Spleen (tissue), 7 donors: ENCODE measurements at regions not wholly inside any gene's neighbourhood (a gene's known extent, or its start where the extent isn't known, plus 50 kb on each side); places are given as distances from the start of the nearest gene placed in this dataset.

Source experiments
- CTCF ChIP-seq, 11 experiments: fragments of 200-600 bp in 7 of 11; fragments of 450-650 bp in 4 of 11; sonication (generic) in 4 of 11; IDR thresholded peaks in 8 of 11; conservative IDR thresholded peaks in 3 of 11; 1 replicate in 7 of 11; 2 replicates in 4 of 11; pipeline versions ENCODE4 v1.4.0 to v1.8.0; 2016 to 2021; ENCODE audit warnings: antibody characterized with exemption in 11 of 11, inconsistent platforms in 4 of 11, mild to moderate bottlenecking in 1 of 11
- POLR2AphosphoS5 ChIP-seq, 3 donors: sonication (generic); formaldehyde crosslinking; IDR thresholded peaks; one replicate each; pipeline ENCODE4 v1.5.1; 2017; ENCODE audit warnings: antibody characterized with exemption in 3 of 3
- donor health status: DM: no; HTN: no; CAD: no; lungs with moderate emphysema.
- donor health status: DM: no; HTN: no; CAD: no.
- donor health status: DM: no; HTN: no; CAD: no.

GRCh38 chr20:46840054-46840729 is 54.5 kb upstream of the EYA2 start:
- no peak for TF ChIP-seq CTCF (IDR thresholded peaks at IDR 0.05 in 8 of 11, conservative IDR thresholded peaks at IDR 0.05 in 3 of 11)
- TF ChIP-seq POLR2AphosphoS5 (IDR thresholded peaks at IDR 0.05): no peak
